ENCODE measurements at regions not wholly inside any gene's neighbourhood (a gene's known extent, or its start where the extent isn't known, plus 50 kb on each side); places are given as distances from the start of the nearest gene placed in this dataset.

GRCh38 chr14:66365388-66365787, 120.8 kb upstream of the CCDC196 start:
- ATAC-seq: no peak
- TF ChIP-seq RARB (CRISPR knock-in tag; IDR thresholded peaks at IDR 0.05) (no peak), ZNF8 (CRISPR knock-in tag; IDR thresholded peaks at IDR 0.05) (no peak), BACH2 (CRISPR knock-in tag; IDR thresholded peaks at IDR 0.05; ENCODE audit: borderline replicate concordance) (no peak), SNAI2 (CRISPR knock-in tag; IDR thresholded peaks at IDR 0.05) (no peak), ZFP3 (CRISPR knock-in tag; IDR thresholded peaks at IDR 0.05) (no peak), ZNF70 (CRISPR knock-in tag; IDR thresholded peaks at IDR 0.05) (no peak), ZC3H10 (CRISPR knock-in tag; IDR thresholded peaks at IDR 0.05) (no peak), OSR1 (CRISPR knock-in tag; IDR thresholded peaks at IDR 0.05) (no peak), ZFP30 (CRISPR knock-in tag; IDR thresholded peaks at IDR 0.05) (no peak), CREB5 (CRISPR knock-in tag; IDR thresholded peaks at IDR 0.05; ENCODE audit: low read depth) (no peak), ARNTL (CRISPR knock-in tag; IDR thresholded peaks at IDR 0.05; ENCODE audit: borderline replicate concordance, low read depth) (no peak), PPARA (CRISPR knock-in tag; IDR thresholded peaks at IDR 0.05; ENCODE audit: borderline replicate concordance) (no peak), ZNF565 (CRISPR knock-in tag; conservative IDR thresholded peaks at IDR 0.05; ENCODE audit: low read depth) (no peak), CSRNP3 (CRISPR knock-in tag; IDR thresholded peaks at IDR 0.05) (no peak), CSDC2 (CRISPR knock-in tag; IDR thresholded peaks at IDR 0.05) (no peak)

GRCh38 chr14:66369157-66369697, 116.9 kb upstream of the CCDC196 start:
- ATAC-seq: no peak
- TF ChIP-seq GLIS3 (CRISPR knock-in tag; IDR thresholded peaks at IDR 0.05): no peak
- TF ChIP-seq ZC3H10 (CRISPR knock-in tag; IDR thresholded peaks at IDR 0.05): no peak
- TF ChIP-seq ZFP30 (CRISPR knock-in tag; IDR thresholded peaks at IDR 0.05): no peak
- no peak for TF ChIP-seq OSR1 (CRISPR knock-in tag; IDR thresholded peaks at IDR 0.05)
- TF ChIP-seq ZNF8 (CRISPR knock-in tag; IDR thresholded peaks at IDR 0.05): no peak
- TF ChIP-seq ESRRG (CRISPR knock-in tag; IDR thresholded peaks at IDR 0.05): no peak
- TF ChIP-seq RARB (CRISPR knock-in tag; IDR thresholded peaks at IDR 0.05): no peak
- TF ChIP-seq TSHZ2 (CRISPR knock-in tag; IDR thresholded peaks at IDR 0.05): no peak
- TF ChIP-seq, protein P1, sequence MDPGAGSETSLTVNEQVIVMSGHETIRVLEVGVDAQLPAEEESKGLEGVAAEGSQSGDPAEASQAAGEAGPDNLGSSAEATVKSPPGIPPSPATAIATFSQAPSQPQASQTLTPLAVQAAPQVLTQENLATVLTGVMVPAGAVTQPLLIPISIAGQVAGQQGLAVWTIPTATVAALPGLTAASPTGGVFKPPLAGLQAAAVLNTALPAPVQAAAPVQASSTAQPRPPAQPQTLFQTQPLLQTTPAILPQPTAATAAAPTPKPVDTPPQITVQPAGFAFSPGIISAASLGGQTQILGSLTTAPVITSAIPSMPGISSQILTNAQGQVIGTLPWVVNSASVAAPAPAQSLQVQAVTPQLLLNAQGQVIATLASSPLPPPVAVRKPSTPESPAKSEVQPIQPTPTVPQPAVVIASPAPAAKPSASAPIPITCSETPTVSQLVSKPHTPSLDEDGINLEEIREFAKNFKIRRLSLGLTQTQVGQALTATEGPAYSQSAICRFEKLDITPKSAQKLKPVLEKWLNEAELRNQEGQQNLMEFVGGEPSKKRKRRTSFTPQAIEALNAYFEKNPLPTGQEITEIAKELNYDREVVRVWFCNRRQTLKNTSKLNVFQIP (CRISPR knock-in tag; IDR thresholded peaks at IDR 0.05; ENCODE audit: borderline replicate concordance, low read depth): no peak
- TF ChIP-seq CSRNP3 (CRISPR knock-in tag; IDR thresholded peaks at IDR 0.05): no peak
- no peak for TF ChIP-seq PPARA (CRISPR knock-in tag; IDR thresholded peaks at IDR 0.05; ENCODE audit: borderline replicate concordance)
- no peak for TF ChIP-seq SNAI2 (CRISPR knock-in tag; IDR thresholded peaks at IDR 0.05)

DNA sequence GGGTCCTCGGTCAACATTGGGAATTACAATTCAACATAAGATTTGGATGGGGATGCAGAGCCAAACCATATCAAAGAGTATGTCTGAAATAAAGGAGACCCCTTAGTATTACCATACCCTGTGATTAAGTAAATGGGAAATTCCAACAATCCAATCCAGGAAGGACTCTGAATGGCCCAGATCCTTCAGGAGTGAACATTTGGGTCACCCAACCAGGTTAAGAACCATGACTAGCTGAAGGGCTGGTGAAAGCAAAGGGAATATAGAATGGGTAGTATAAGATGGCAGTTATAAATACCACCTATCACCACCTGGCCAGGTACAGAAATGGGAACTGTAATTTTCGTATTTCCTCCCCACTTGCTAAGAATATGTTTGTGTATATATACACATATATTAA, 114.4 kb upstream of the CCDC196 start:
- TF ChIP-seq TOX (CRISPR knock-in tag; IDR thresholded peaks at IDR 0.05; ENCODE audit: borderline replicate concordance) (no peak), ISL1 (CRISPR knock-in tag; IDR thresholded peaks at IDR 0.05) (no peak)
- no peak for ATAC-seq

Measured in SK-N-SH treated with all-trans-retinoic acid at 6 μM for 48 hours (cell line).